Karpas-422 (cell line): ENCODE measurements at regions not wholly inside any gene's neighbourhood (a gene's known extent, or its start where the extent isn't known, plus 50 kb on each side); places are given as distances from the start of the nearest gene placed in this dataset.

Experiments used
- DNase-seq: peaks from one replicate; pipeline ENCODE4 v3.0.0-alpha.2; 2015
- H2AFZ ChIP-seq: fragments of 200-600 bp; sonication (generic); 2 replicates; pipeline ENCODE4 v1.6.1; 2014; ENCODE audit warnings: antibody characterized with exemption, low read length, mixed read lengths
- H3K27ac ChIP-seq: fragments of 200-600 bp; sonication (generic); 2 replicates; pipeline ENCODE4 v1.5.1; 2014; ENCODE audit warnings: mild to moderate bottlenecking, low read length, moderate library complexity
- H3K27me3 ChIP-seq: fragments of 200-600 bp; sonication (generic); 2 replicates; pipeline ENCODE4 v1.6.1; 2014; ENCODE audit warnings: low read length, mixed read lengths
- H3K36me3 ChIP-seq: fragments of 200-600 bp; sonication (generic); 2 replicates; pipeline ENCODE4 v1.6.1; 2014; ENCODE audit warnings: low read length, mixed read lengths; ENCODE audit not compliant: insufficient read depth
- H3K4me1 ChIP-seq: fragments of 200-600 bp; sonication (generic); 2 replicates; pipeline ENCODE4 v1.6.1; 2014; ENCODE audit warnings: mild to moderate bottlenecking, low read length, mixed read lengths
- H3K4me2 ChIP-seq: fragments of 200-600 bp; sonication (generic); 2 replicates; pipeline ENCODE4 v1.6.1; 2014; ENCODE audit warnings: low read length, low read depth, mild to moderate bottlenecking; ENCODE audit not compliant: poor library complexity, severe bottlenecking
- H3K4me3 ChIP-seq: fragments of 200-600 bp; sonication (generic); 2 replicates; pipeline ENCODE4 v1.5.1; 2014; ENCODE audit warnings: mild to moderate bottlenecking, antibody characterized with exemption, low read length, mixed read lengths
- H3K79me2 ChIP-seq: fragments of 200-600 bp; sonication (generic); 2 replicates; pipeline ENCODE4 v1.6.1; 2014; ENCODE audit warnings: mild to moderate bottlenecking, low read length, mixed read lengths
- H3K9ac ChIP-seq: fragments of 200-600 bp; sonication (generic); 2 replicates; pipeline ENCODE4 v1.6.0; 2014; ENCODE audit warnings: low read length
- H3K9me2 ChIP-seq: fragments of 200-600 bp; sonication (generic), shearing (Covaris generic); replicated peaks from 2 replicates; pipeline ENCODE4 v1.6.0; 2014; ENCODE audit warnings: mild to moderate bottlenecking, low read length, moderate library complexity; ENCODE audit not compliant: insufficient read depth
- H3K9me3 ChIP-seq: fragments of 300-700, 200-600 bp; sonication (generic); 2 replicates; pipeline ENCODE4 v1.6.1; 2014; ENCODE audit warnings: low read length, mixed read lengths
- H4K20me1 ChIP-seq: fragments of 200-600 bp; sonication (generic); 2 replicates; pipeline ENCODE4 v1.6.1; 2014; ENCODE audit warnings: mild to moderate bottlenecking, antibody characterized with exemption, low read length, low read depth; ENCODE audit not compliant: insufficient read depth

- no peaks in the 10 kb centered on the region for H3K36me3 ChIP-seq
- no peaks in the 10 kb centered on the region for H3K27me3 ChIP-seq
- H4K20me1 ChIP-seq, result no peaks in the 10 kb centered on the region
- no peaks in the 10 kb centered on the region for H3K4me1 ChIP-seq
- H3K27ac ChIP-seq, result no peak overlapping the region
- H2AFZ ChIP-seq, result no peak overlapping the region
- no peak overlapping the region for H3K9ac ChIP-seq
- H3K4me2 ChIP-seq, result no peak overlapping the region
- H3K79me2 ChIP-seq, result no peaks in the 10 kb centered on the region
- H3K9me3 ChIP-seq, result no peaks in the 10 kb centered on the region; the same call in 1 of the 2 replicates
- no peak for DNase-seq
- H3K9me2 ChIP-seq, result 0 out of 2 replicates have a peak, but pooled peaks cover 3% of the 10 kb centered on the region
- H3K4me3 ChIP-seq, result no peak overlapping the region
These were observed 324.1 kb upstream of the FAM47C start for GRCh38 chrX:36684053-36684452.

- Histone ChIP-seq H2AFZ (no peak overlapping the region), H3K9ac (no peak overlapping the region), H3K4me3 (no peak overlapping the region), H3K9me2 (no peaks in the 10 kb centered on the region), H3K9me3 (no peaks in the 10 kb centered on the region), H4K20me1 (no peaks in the 10 kb centered on the region), H3K4me1 (no peaks in the 10 kb centered on the region), H3K27ac (no peak overlapping the region), H3K79me2 (no peaks in the 10 kb centered on the region), H3K36me3 (no peaks in the 10 kb centered on the region), H3K27me3 (no peaks in the 10 kb centered on the region), H3K4me2 (no peak overlapping the region)
- DNase-seq, result no peak
These were observed 286.2 kb upstream of the FAM47C start for GRCh38 chrX:36721990-36722389.

GRCh38 chrX:36753602-36754001 is 254.6 kb upstream of the FAM47C start:
- Histone ChIP-seq H3K79me2 (no peaks in the 10 kb centered on the region), H2AFZ (no peak overlapping the region), H3K27ac (no peak overlapping the region), H3K36me3 (no peaks in the 10 kb centered on the region), H3K4me3 (no peak overlapping the region), H4K20me1 (no peaks in the 10 kb centered on the region), H3K9me2 (no peaks in the 10 kb centered on the region), H3K9me3 (peaks cover 12% of the 10 kb centered on the region), H3K27me3 (no peaks in the 10 kb centered on the region), H3K9ac (no peak overlapping the region), H3K4me2 (no peak overlapping the region), H3K4me1 (no peaks in the 10 kb centered on the region)
- DNase-seq, result no peak

GRCh38 chrX:36787752-36788151 is 220.4 kb upstream of the FAM47C start:
- H3K4me2 ChIP-seq, result no peak overlapping the region
- no peaks in the 10 kb centered on the region for H3K9me2 ChIP-seq
- H3K27me3 ChIP-seq, result no peaks in the 10 kb centered on the region
- no peaks in the 10 kb centered on the region for H4K20me1 ChIP-seq
- no peaks in the 10 kb centered on the region; the same call in 1 of the 2 replicates for H3K9me3 ChIP-seq
- H3K4me3 ChIP-seq, result no peak overlapping the region
- no peak for DNase-seq
- H3K79me2 ChIP-seq, result no peaks in the 10 kb centered on the region
- H3K36me3 ChIP-seq, result no peaks in the 10 kb centered on the region
- H3K9ac ChIP-seq, result no peak overlapping the region
- no peaks in the 10 kb centered on the region for H3K4me1 ChIP-seq
- H3K27ac ChIP-seq, result no peak overlapping the region
- no peak overlapping the region for H2AFZ ChIP-seq

GRCh38 chrX:36803151-36803550 is 205.0 kb upstream of the FAM47C start:
- Histone ChIP-seq H2AFZ (no peak overlapping the region), H3K4me3 (no peak overlapping the region), H3K4me2 (no peak overlapping the region), H3K79me2 (no peaks in the 10 kb centered on the region), H3K9me3 (peaks cover 4% of the 10 kb centered on the region; the same call in 1 of the 2 replicates), H3K27ac (no peak overlapping the region), H3K9me2 (no peaks in the 10 kb centered on the region), H4K20me1 (no peaks in the 10 kb centered on the region), H3K36me3 (no peaks in the 10 kb centered on the region), H3K9ac (no peak overlapping the region), H3K4me1 (no peaks in the 10 kb centered on the region), H3K27me3 (no peaks in the 10 kb centered on the region)
- no peak for DNase-seq

- Histone ChIP-seq H3K4me3 (no peak overlapping the region), H3K79me2 (no peaks in the 10 kb centered on the region), H2AFZ (no peak overlapping the region), H3K4me2 (no peak overlapping the region), H3K36me3 (no peaks in the 10 kb centered on the region), H3K27ac (no peak overlapping the region), H3K9ac (no peak overlapping the region), H3K9me3 (peaks cover 4% of the 10 kb centered on the region; the same call in 1 of the 2 replicates), H4K20me1 (no peaks in the 10 kb centered on the region), H3K4me1 (no peaks in the 10 kb centered on the region), H3K27me3 (no peaks in the 10 kb centered on the region), H3K9me2 (no peaks in the 10 kb centered on the region)
- no peak for DNase-seq
These were observed 204.1 kb upstream of the FAM47C start for GRCh38 chrX:36804066-36804465.

- Histone ChIP-seq H3K4me3 (no peak overlapping the region), H3K4me1 (no peaks in the 10 kb centered on the region), H3K9me3 (0 out of 2 replicates have a peak, but pooled peaks cover 3% of the 10 kb centered on the region), H3K36me3 (no peaks in the 10 kb centered on the region), H3K27me3 (no peaks in the 10 kb centered on the region), H3K79me2 (no peaks in the 10 kb centered on the region), H3K9ac (no peak overlapping the region), H3K4me2 (no peak overlapping the region), H3K9me2 (no peaks in the 10 kb centered on the region), H2AFZ (no peak overlapping the region), H4K20me1 (no peaks in the 10 kb centered on the region), H3K27ac (no peak overlapping the region)
- DNase-seq, result no peak
These were observed 163.3 kb upstream of the FAM47C start for GRCh38 chrX:36844857-36845256.

GRCh38 chrX:36847496-36847895 is 160.7 kb upstream of the FAM47C start:
- Histone ChIP-seq H3K9ac (no peak overlapping the region), H3K27ac (no peak overlapping the region), H3K4me1 (no peaks in the 10 kb centered on the region), H3K4me3 (no peak overlapping the region), H3K27me3 (no peaks in the 10 kb centered on the region), H3K9me3 (0 out of 2 replicates have a peak, but pooled peaks cover 3% of the 10 kb centered on the region), H4K20me1 (no peaks in the 10 kb centered on the region), H3K79me2 (no peaks in the 10 kb centered on the region), H3K9me2 (no peaks in the 10 kb centered on the region), H3K4me2 (no peak overlapping the region), H2AFZ (no peak overlapping the region), H3K36me3 (no peaks in the 10 kb centered on the region)
- DNase-seq, result no peak

GRCh38 chrX:36849407-36849806 is 158.8 kb upstream of the FAM47C start:
- Histone ChIP-seq H3K27me3 (no peaks in the 10 kb centered on the region), H3K4me1 (no peaks in the 10 kb centered on the region), H3K79me2 (no peaks in the 10 kb centered on the region), H3K27ac (no peak overlapping the region), H3K9me3 (0 out of 2 replicates have a peak, but pooled peaks cover 3% of the 10 kb centered on the region), H3K36me3 (no peaks in the 10 kb centered on the region), H4K20me1 (no peaks in the 10 kb centered on the region), H3K4me3 (no peak overlapping the region), H3K4me2 (no peak overlapping the region), H3K9me2 (no peaks in the 10 kb centered on the region), H2AFZ (no peak overlapping the region), H3K9ac (no peak overlapping the region)
- DNase-seq, result no peak
